RWPE2 (cell line): ENCODE measurements at regions not wholly inside any gene's neighbourhood (a gene's known extent, or its start where the extent isn't known, plus 50 kb on each side); places are given as distances from the start of the nearest gene placed in this dataset.
"Not testable (repeated sequence)": the region's sequence is repeated elsewhere in the genome, so short reads cannot be mapped to it uniquely, and the experiment has no call there.

Source experiments
- ATAC-seq: fragments of 200-7000 bp; cut with Tn5 transposase; 3 replicates; pipeline ENCODE4 v1.9.1; 2021; ENCODE audit warnings: low read depth
- DNase-seq: peaks from one replicate; pipeline ENCODE4 v3.0.0-alpha.2; 2020; ENCODE audit warnings: low spot score
- H3K27ac ChIP-seq: fragments of 450-650 bp; 2 replicates; pipeline ENCODE4 v1.5.1; 2017; ENCODE audit warnings: mild to moderate bottlenecking; ENCODE audit not compliant: poor library complexity, severe bottlenecking
- H3K27me3 ChIP-seq: fragments of 250-450 bp; sonication (Bioruptor Pico); 2 replicates; pipeline ENCODE4 v1.5.1; 2021; ENCODE audit warnings: mild to moderate bottlenecking, moderate library complexity; ENCODE audit not compliant: insufficient read depth, poor library complexity, severe bottlenecking
- H3K36me3 ChIP-seq: fragments of 250-450 bp; sonication (Bioruptor Pico); 2 replicates; pipeline ENCODE4 v1.5.1; 2020; ENCODE audit warnings: low read depth, mild to moderate bottlenecking, moderate library complexity
- H3K4me1 ChIP-seq: fragments of 250-450 bp; sonication (Bioruptor Pico); 2 replicates; pipeline ENCODE4 v1.5.1; 2021; ENCODE audit warnings: mild to moderate bottlenecking, moderate library complexity; ENCODE audit not compliant: insufficient read depth, poor library complexity, severe bottlenecking
- H3K4me3 ChIP-seq: fragments of 250-450 bp; sonication (Bioruptor Pico); 2 replicates; pipeline ENCODE4 v1.5.1; 2021; ENCODE audit warnings: mild to moderate bottlenecking, moderate library complexity; ENCODE audit not compliant: severe bottlenecking
- H3K9me3 ChIP-seq: fragments of 250-450 bp; sonication (Bioruptor Pico); 2 replicates; pipeline ENCODE4 v1.5.1; 2021; ENCODE audit warnings: mild to moderate bottlenecking, moderate library complexity; ENCODE audit not compliant: severe bottlenecking
- TF ChIP-seq, protein P1 (sequence below): fragments of 450-650 bp; IDR thresholded peaks from one replicate; pipeline ENCODE4 v1.5.1; 2017; ENCODE audit warnings: mild to moderate bottlenecking, moderate library complexity; ENCODE audit not compliant: poor library complexity, severe bottlenecking

- H3K27me3 ChIP-seq, result no peaks in the 10 kb centered on the region
These were observed 145.7 kb upstream of the TEKT4 start for GRCh38 chr2:94725543-94725942.

GRCh38 chr2:94735536-94735935 lies 135.7 kb upstream of the TEKT4 start:
- not testable (repeated sequence) for H3K4me3 ChIP-seq, H3K36me3 ChIP-seq, H3K4me1 ChIP-seq, H3K27ac ChIP-seq, H3K9me3 ChIP-seq, DNase-seq, ATAC-seq
- H3K27me3 ChIP-seq, result peaks cover 16% of the 10 kb centered on the region

More at GRCh38 chr2:94725543-94725942, 145.7 kb upstream of the TEKT4 start:
- no peak overlapping the region for H3K27ac ChIP-seq
- TF ChIP-seq, protein P1, sequence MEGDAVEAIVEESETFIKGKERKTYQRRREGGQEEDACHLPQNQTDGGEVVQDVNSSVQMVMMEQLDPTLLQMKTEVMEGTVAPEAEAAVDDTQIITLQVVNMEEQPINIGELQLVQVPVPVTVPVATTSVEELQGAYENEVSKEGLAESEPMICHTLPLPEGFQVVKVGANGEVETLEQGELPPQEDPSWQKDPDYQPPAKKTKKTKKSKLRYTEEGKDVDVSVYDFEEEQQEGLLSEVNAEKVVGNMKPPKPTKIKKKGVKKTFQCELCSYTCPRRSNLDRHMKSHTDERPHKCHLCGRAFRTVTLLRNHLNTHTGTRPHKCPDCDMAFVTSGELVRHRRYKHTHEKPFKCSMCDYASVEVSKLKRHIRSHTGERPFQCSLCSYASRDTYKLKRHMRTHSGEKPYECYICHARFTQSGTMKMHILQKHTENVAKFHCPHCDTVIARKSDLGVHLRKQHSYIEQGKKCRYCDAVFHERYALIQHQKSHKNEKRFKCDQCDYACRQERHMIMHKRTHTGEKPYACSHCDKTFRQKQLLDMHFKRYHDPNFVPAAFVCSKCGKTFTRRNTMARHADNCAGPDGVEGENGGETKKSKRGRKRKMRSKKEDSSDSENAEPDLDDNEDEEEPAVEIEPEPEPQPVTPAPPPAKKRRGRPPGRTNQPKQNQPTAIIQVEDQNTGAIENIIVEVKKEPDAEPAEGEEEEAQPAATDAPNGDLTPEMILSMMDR, result no peak
- no peaks in the 10 kb centered on the region for H3K9me3 ChIP-seq
- no peaks in the 10 kb centered on the region for H3K4me1 ChIP-seq
- no peak overlapping the region for H3K4me3 ChIP-seq
- no peak for DNase-seq
- H3K36me3 ChIP-seq, result no peaks in the 10 kb centered on the region
- no peak for ATAC-seq

DNA sequence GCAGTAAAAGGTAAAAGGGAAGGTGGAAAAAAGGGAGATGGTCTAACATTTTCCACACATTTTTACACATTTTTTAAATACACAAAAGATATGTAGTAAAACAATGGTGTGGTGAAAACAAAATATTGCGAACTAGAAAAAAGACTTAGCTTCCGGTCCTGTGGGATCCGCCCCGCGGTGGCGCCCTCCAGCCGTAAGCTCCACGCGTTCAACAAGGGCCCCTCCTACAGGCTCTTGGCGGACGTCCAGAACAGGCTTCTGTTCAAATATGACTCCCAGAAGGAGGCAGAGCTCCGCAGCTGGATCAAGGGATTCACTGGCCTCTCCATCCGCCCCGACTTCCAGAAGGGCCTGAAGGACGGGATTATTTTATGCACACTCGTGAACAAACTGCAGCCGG lies 134.1 kb upstream of the TEKT4 start:
- H3K4me3 ChIP-seq, ATAC-seq, DNase-seq, H3K27ac ChIP-seq, H3K9me3 ChIP-seq, H3K36me3 ChIP-seq, H3K4me1 ChIP-seq: not testable (repeated sequence)
- H3K27me3 ChIP-seq, result peaks cover 16% of the 10 kb centered on the region

GRCh38 chr2:94737736-94738342 lies 133.4 kb upstream of the TEKT4 start:
- not testable (repeated sequence) for H3K36me3 ChIP-seq

GRCh38 chr2:94753466-94753998 lies 117.7 kb upstream of the TEKT4 start:
- H3K4me3 ChIP-seq, result no peak overlapping the region
- ATAC-seq, result no peak
- H3K9me3 ChIP-seq, result no peaks in the 10 kb centered on the region
- DNase-seq, result no peak
- no peaks in the 10 kb centered on the region for H3K36me3 ChIP-seq
- H3K27ac ChIP-seq, result no peak overlapping the region
- TF ChIP-seq, protein P1, result no peak
- H3K4me1 ChIP-seq, result no peaks in the 10 kb centered on the region
- no peaks in the 10 kb centered on the region for H3K27me3 ChIP-seq

More at GRCh38 chr2:94737736-94738342, 133.4 kb upstream of the TEKT4 start:
- not testable (repeated sequence) for H3K27ac ChIP-seq, DNase-seq, H3K4me1 ChIP-seq, ATAC-seq, H3K9me3 ChIP-seq, H3K4me3 ChIP-seq
- H3K27me3 ChIP-seq, result peaks cover 16% of the 10 kb centered on the region

GRCh38 chr2:94758546-94758945 lies 112.7 kb upstream of the TEKT4 start:
- no peaks in the 10 kb centered on the region for H3K9me3 ChIP-seq
- H3K27me3 ChIP-seq, result no peaks in the 10 kb centered on the region
- DNase-seq, result no peak
- ATAC-seq, result no peak
- TF ChIP-seq, protein P1, result no peak
- H3K36me3 ChIP-seq, result no peaks in the 10 kb centered on the region
- no peak overlapping the region for H3K4me3 ChIP-seq
- no peak overlapping the region for H3K27ac ChIP-seq
- H3K4me1 ChIP-seq, result no peaks in the 10 kb centered on the region
